ENCODE measurements at regions not wholly inside any gene's neighbourhood (a gene's known extent, or its start where the extent isn't known, plus 50 kb on each side); places are given as distances from the start of the nearest gene placed in this dataset.

GRCh38 chr22:33192156-33192555 is 134.0 kb upstream of the SYN3 start:
- no peak for ATAC-seq (ENCODE audit: low FRiP score in 2 of 2)
- H3K36me3 ChIP-seq = no peaks in the 10 kb centered on the region
- H3K4me1 ChIP-seq = no peaks in the 10 kb centered on the region
- H3K27me3 ChIP-seq = no peaks in the 10 kb centered on the region
- 56 to 81% methylated on average over 2 of the region's 2 CpGs for WGBS, 2 donors
- no peak overlapping the region for H3K4me3 ChIP-seq
- no peak for DNase-seq
- no peaks in the 10 kb centered on the region for H3K9me3 ChIP-seq
- TF ChIP-seq POLR2A (IDR thresholded peaks at IDR 0.05) (no peak), CTCF (IDR thresholded peaks at IDR 0.05) (no peak)
- no peak overlapping the region for H3K27ac ChIP-seq

- no peak overlapping the region for H3K4me3 ChIP-seq
- no peaks in the 10 kb centered on the region for H3K27me3 ChIP-seq
- no peaks in the 10 kb centered on the region for H3K36me3 ChIP-seq
- DNase-seq = no peak
- H3K9me3 ChIP-seq = no peaks in the 10 kb centered on the region
- no peak overlapping the region for H3K27ac ChIP-seq
- no peaks in the 10 kb centered on the region for H3K4me1 ChIP-seq
- 84 to 89% methylated on average over 2 of the region's 2 CpGs for WGBS, 2 donors
- ATAC-seq (ENCODE audit: low FRiP score in 2 of 2) = no peak
- no peak for TF ChIP-seq EP300 (IDR thresholded peaks at IDR 0.05)
- TF ChIP-seq POLR2A (IDR thresholded peaks at IDR 0.05) = no peak
- TF ChIP-seq CTCF (IDR thresholded peaks at IDR 0.05) = no peak
- no peak for TF ChIP-seq POLR2AphosphoS5 (IDR thresholded peaks at IDR 0.05)
Observed at GRCh38 chr22:33188326-33188725, 130.1 kb upstream of the SYN3 start.

GRCh38 chr22:33186816-33187215 is 128.6 kb upstream of the SYN3 start:
- Histone ChIP-seq H3K36me3 (no peaks in the 10 kb centered on the region), H3K4me3 (no peak overlapping the region), H3K4me1 (no peaks in the 10 kb centered on the region), H3K9me3 (peaks cover 0 to 4% (median 0%) of the 10 kb centered on the region in 4 donors), H3K27ac (no peak overlapping the region), H3K27me3 (no peaks in the 10 kb centered on the region)
- TF ChIP-seq POLR2AphosphoS5 (IDR thresholded peaks at IDR 0.05) (no peak), EP300 (IDR thresholded peaks at IDR 0.05) (no peak), POLR2A (IDR thresholded peaks at IDR 0.05) (no peak), CTCF (IDR thresholded peaks at IDR 0.05) (no peak)
- DNase-seq (no peak), ATAC-seq (ENCODE audit: low FRiP score in 2 of 2) (no peak)
- WGBS, 2 donors = 85 to 86% methylated on average over 2 of the region's 2 CpGs

- Histone ChIP-seq H3K4me3 (no peak overlapping the region), H3K36me3 (no peaks in the 10 kb centered on the region), H3K27ac (no peak overlapping the region), H3K4me1 (no peaks in the 10 kb centered on the region), H3K9me3 (peaks cover 0 to 4% (median 0%) of the 10 kb centered on the region in 4 donors), H3K27me3 (no peaks in the 10 kb centered on the region)
- no peak for TF ChIP-seq POLR2AphosphoS5 (IDR thresholded peaks at IDR 0.05)
- no peak for TF ChIP-seq POLR2A (IDR thresholded peaks at IDR 0.05)
- no peak for TF ChIP-seq EP300 (IDR thresholded peaks at IDR 0.05)
- no peak for TF ChIP-seq CTCF (IDR thresholded peaks at IDR 0.05)
- DNase-seq = no peak
- WGBS, 2 donors = 78 to 88% methylated on average over 4 of the region's 4 CpGs
- ATAC-seq (ENCODE audit: low FRiP score in 2 of 2) = no peak
Observed at GRCh38 chr22:33180356-33180755, 122.2 kb upstream of the SYN3 start.

GRCh38 chr22:33167998-33168790 is 110.0 kb upstream of the SYN3 start:
- DNase-seq (no peak), ATAC-seq (ENCODE audit: low FRiP score in 2 of 2) (no peak)
- Histone ChIP-seq H3K36me3 (no peaks in the 10 kb centered on the region), H3K27ac (no peak overlapping the region), H3K4me1 (no peaks in the 10 kb centered on the region), H3K9me3 (no peaks in the 10 kb centered on the region), H3K4me3 (no peak overlapping the region), H3K27me3 (no peaks in the 10 kb centered on the region)
- 57 to 58% methylated on average over 4 of the region's 4 CpGs for WGBS, 2 donors
- TF ChIP-seq EP300 (IDR thresholded peaks at IDR 0.05) (no peak), POLR2AphosphoS5 (IDR thresholded peaks at IDR 0.05) (no peak), CTCF (IDR thresholded peaks at IDR 0.05) (no peak)
